ENCODE measurements at regions not wholly inside any gene's neighbourhood (a gene's known extent, or its start where the extent isn't known, plus 50 kb on each side); places are given as distances from the start of the nearest gene placed in this dataset.

DNA sequence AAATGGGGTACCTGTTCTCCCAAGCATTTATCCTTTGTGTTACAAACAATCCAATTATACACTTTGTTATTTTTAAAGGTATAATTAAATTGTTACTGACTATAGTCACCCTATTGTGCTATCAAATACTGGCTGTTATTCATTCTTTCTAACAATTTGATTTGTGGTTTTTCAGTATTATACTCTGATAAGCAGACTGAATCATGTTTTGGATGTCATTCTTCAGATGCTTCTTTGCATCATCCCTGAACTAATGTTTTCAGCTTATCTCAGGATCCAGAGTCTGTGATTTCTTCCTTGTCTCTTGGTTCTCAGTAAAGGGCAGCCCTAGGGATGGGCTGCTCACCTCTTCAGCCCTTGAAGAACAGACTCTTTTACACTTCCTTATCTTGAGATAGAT lies 177.8 kb upstream of the SGCD start:
- DNase-seq (ENCODE audit: low read depth) = no peak
- H3K4me3 ChIP-seq (ENCODE audit: low read length) = no peak overlapping the region
- TF ChIP-seq, protein P1, sequence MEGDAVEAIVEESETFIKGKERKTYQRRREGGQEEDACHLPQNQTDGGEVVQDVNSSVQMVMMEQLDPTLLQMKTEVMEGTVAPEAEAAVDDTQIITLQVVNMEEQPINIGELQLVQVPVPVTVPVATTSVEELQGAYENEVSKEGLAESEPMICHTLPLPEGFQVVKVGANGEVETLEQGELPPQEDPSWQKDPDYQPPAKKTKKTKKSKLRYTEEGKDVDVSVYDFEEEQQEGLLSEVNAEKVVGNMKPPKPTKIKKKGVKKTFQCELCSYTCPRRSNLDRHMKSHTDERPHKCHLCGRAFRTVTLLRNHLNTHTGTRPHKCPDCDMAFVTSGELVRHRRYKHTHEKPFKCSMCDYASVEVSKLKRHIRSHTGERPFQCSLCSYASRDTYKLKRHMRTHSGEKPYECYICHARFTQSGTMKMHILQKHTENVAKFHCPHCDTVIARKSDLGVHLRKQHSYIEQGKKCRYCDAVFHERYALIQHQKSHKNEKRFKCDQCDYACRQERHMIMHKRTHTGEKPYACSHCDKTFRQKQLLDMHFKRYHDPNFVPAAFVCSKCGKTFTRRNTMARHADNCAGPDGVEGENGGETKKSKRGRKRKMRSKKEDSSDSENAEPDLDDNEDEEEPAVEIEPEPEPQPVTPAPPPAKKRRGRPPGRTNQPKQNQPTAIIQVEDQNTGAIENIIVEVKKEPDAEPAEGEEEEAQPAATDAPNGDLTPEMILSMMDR (conservative IDR thresholded peaks at IDR 0.05; ENCODE audit: low read depth, low read length) = no peak

DNA sequence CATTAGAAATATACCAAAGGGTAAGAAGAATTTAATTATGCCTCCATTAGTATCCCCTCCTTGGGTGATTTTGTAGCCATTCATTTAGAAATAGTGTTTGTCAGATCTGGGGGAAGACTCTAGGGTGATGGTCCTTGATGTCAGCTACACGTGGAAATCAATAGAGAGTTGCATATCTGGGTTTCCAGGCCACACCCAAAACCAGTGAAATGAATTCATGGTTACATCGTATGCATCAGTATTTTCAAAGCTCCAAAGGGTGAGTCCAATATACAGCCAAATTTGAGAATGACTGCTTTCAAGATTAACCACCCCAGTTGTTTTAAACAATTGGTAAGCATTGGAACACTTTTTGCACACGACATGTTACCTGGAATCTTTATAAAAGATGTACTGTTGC lies 173.4 kb upstream of the SGCD start:
- TF ChIP-seq, protein P1 (conservative IDR thresholded peaks at IDR 0.05; ENCODE audit: low read depth, low read length) = no peak
- DNase-seq (ENCODE audit: low read depth) = no peak
- H3K4me3 ChIP-seq (ENCODE audit: low read length) = no peak overlapping the region

DNA sequence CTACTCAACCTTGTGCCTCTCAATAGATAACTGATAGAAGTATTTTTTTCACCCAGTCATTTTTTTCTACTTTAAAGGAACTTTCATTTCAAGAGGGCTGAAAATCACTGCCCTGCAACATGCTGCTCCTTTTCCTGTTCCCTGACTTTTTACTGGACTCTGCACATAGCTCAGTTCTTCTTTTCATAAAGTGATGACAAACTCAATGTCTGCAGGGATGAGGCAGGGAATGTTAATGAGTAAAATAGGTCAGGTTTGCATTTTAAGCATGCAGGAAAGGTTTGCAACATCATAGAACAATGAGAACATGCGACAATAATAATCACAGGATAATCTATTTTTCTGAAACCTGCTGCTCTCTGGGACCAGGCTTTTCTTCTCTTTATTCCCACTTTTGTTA lies 172.2 kb upstream of the SGCD start:
- no peak overlapping the region for H3K4me3 ChIP-seq (ENCODE audit: low read length)
- TF ChIP-seq, protein P1 (conservative IDR thresholded peaks at IDR 0.05; ENCODE audit: low read depth, low read length) = no peak
- no peak for DNase-seq (ENCODE audit: low read depth)

DNA sequence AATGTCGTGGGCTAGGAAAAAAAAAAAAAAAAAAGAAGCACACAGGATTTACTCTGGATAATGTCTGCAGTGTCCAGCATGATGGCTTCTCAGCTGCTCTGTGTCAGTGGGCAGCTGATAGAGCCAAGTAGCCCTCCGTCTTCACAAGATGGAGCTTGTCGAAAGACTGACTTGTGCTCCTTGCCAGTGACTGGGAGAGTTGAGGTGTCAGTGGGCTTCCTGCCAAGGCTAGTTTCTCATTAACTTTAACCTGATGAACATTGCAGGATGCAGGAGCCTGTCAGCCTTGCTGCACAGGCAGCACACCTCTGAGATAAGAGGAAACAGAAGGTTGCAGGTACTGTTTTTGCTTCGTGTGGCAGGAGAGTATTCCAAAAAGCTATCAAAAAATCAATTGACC lies 171.4 kb upstream of the SGCD start:
- DNase-seq (ENCODE audit: low read depth) = no peak
- TF ChIP-seq, protein P1 (conservative IDR thresholded peaks at IDR 0.05; ENCODE audit: low read depth, low read length) = no peak

DNA sequence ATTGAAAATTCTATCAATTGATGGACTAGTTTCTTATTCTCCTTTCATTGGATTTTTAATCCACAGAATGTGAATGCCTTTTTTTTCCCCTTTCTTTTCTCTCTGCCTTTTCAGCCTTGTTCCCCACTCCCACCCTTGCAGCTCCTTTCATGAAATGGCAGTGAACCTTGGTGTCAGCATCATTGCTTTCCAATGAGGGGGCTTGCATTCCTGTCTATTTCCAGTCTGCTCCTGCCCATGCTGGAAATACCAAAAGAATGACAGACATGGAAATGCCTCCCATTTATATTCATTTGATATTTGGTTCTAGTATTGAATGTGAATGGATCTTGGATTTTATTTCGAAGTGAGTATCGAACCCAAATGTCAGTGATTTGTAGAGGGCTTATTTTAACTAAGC lies 162.7 kb upstream of the SGCD start:
- TF ChIP-seq, protein P1 (conservative IDR thresholded peaks at IDR 0.05; ENCODE audit: low read depth, low read length) = no peak
- no peak for DNase-seq (ENCODE audit: low read depth)
- H3K4me3 ChIP-seq (ENCODE audit: low read length) = no peak overlapping the region

More for the DNA sequence above, 171.4 kb upstream of the SGCD start:
- no peak overlapping the region for H3K4me3 ChIP-seq (ENCODE audit: low read length)

DNA sequence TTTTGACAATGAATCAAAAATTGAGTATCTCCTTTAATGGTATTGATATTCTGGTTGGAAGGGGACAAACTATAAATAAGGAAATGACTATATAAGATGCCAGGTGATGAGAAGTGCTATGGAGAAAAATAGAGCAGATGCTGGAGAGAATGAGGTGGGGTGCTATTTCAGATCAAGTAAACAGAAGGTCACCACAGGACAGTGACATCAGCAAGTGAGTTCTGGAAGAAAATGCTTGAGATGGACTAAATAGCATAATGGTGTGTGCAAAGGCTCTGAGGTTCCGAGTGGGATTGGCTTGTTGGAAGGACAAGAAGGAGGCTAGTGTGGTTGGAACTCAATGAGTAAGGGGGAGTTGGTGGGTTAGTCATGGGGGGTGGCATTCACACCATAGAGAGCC lies 157.5 kb upstream of the SGCD start:
- TF ChIP-seq, protein P1 (conservative IDR thresholded peaks at IDR 0.05; ENCODE audit: low read depth, low read length) = no peak
- no peak for DNase-seq (ENCODE audit: low read depth)
- no peak overlapping the region for H3K4me3 ChIP-seq (ENCODE audit: low read length)

DNA sequence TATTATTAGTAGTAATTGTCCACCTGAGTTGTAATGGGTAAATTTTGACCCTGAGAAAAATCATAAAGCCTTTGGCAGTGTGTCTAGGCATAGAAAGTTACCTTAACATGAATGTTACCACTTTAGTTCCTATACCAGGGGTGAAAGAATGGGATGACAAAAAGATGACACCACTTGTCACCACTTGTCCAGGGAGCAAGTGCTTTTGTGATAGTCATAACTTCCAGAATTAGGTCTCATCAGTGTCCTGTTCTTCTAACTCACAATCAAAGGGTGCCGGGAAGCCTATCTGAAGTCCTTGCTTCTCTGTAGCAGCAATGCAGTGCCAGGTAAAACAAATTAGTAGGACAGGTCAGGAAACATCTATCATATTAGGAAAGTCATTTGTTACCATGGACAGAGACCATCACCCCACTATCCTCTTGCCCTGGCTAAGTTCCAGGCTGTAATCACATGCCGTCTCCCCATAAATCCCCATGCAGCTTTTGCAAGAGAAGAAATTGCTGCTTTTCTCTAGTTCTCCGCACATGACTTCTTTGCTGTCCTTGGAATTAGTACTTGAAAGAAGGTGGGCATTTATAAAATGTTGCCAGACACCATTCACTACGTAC lies 156.5 kb upstream of the SGCD start:
- no peak for DNase-seq (ENCODE audit: low read depth)
- TF ChIP-seq, protein P1 (conservative IDR thresholded peaks at IDR 0.05; ENCODE audit: low read depth, low read length) = no peak

More for the DNA sequence above, 156.5 kb upstream of the SGCD start:
- no peak overlapping the region for H3K4me3 ChIP-seq (ENCODE audit: low read length)

All from retinal pigment epithelial cell (primary cell).